OCI-LY7 (cell line): ENCODE measurements at regions not wholly inside any gene's neighbourhood (a gene's known extent, or its start where the extent isn't known, plus 50 kb on each side); places are given as distances from the start of the nearest gene placed in this dataset.

Experiments
- BruUV-seq: library from RNA; stranded (reverse); fragments of 400-500 nt; replicated peaks from 2 replicates; lab custom pipeline; 2021; lab: Mats Ljungman, UMichigan
- CTCF ChIA-PET: fragments of 300-600 bp; sonication (Branson Sonifier 250); formaldehyde crosslinking; loops from one replicate; lab custom pipeline; 2022; ENCODE audit warnings: antibody characterized with exemption; ENCODE audit not compliant: unreplicated experiment; lab: Charles Lee
- POLR2A ChIA-PET: fragments of 300-600 bp; sonication (Branson Sonifier 250); formaldehyde crosslinking; loops from one replicate; lab custom pipeline; 2022; ENCODE audit warnings: antibody characterized with exemption; lab: Charles Lee
- DNase-seq: peaks from one replicate; pipeline ENCODE4 v3.0.0-alpha.2; 2015; ENCODE audit warnings: low spot score
- H2AFZ ChIP-seq: fragments of 200-600 bp; sonication (generic), shearing (Covaris generic); 2 replicates; pipeline ENCODE4 v1.6.1; 2014; ENCODE audit warnings: mild to moderate bottlenecking, antibody characterized with exemption, low read length, moderate library complexity
- H3K27ac ChIP-seq: fragments of 200-600 bp; sonication (generic); 2 replicates; pipeline ENCODE4 v1.5.1; 2014; ENCODE audit warnings: mixed run types, low read depth, mild to moderate bottlenecking, moderate library complexity, low read length, inconsistent platforms; ENCODE audit not compliant: poor library complexity, severe bottlenecking
- H3K36me3 ChIP-seq: fragments of 200-600 bp; sonication (generic); 2 replicates; pipeline ENCODE4 v1.6.1; 2014; ENCODE audit warnings: mild to moderate bottlenecking, antibody characterized with exemption, low read length, moderate library complexity, mixed read lengths; ENCODE audit not compliant: insufficient read depth
- H3K4me1 ChIP-seq: fragments of 200-600 bp; sonication (generic); 2 replicates; pipeline ENCODE4 v1.5.1; 2014; ENCODE audit warnings: mild to moderate bottlenecking, low read length; ENCODE audit not compliant: insufficient read depth, poor library complexity, severe bottlenecking
- H3K4me2 ChIP-seq: fragments of 200-600 bp; sonication (generic); 2 replicates; pipeline ENCODE4 v1.6.1; 2014; ENCODE audit warnings: mild to moderate bottlenecking, low read length
- H3K4me3 ChIP-seq: fragments of 200-600 bp; sonication (generic); 2 replicates; pipeline ENCODE4 v1.5.1; 2014; ENCODE audit warnings: mild to moderate bottlenecking, low read depth, low read length; ENCODE audit not compliant: poor library complexity, severe bottlenecking
- H3K79me2 ChIP-seq: fragments of 200-600 bp; sonication (generic); 2 replicates; pipeline ENCODE4 v1.6.1; 2016; ENCODE audit warnings: low read depth, mild to moderate bottlenecking, low read length, moderate library complexity, mixed read lengths; ENCODE audit not compliant: insufficient read depth
- H3K9me2 ChIP-seq: fragments of 200-600 bp; sonication (generic); 2 replicates; pipeline ENCODE4 v1.6.1; 2016; ENCODE audit warnings: mild to moderate bottlenecking, low read length, mixed read lengths; ENCODE audit not compliant: insufficient read depth
- H3K9me3 ChIP-seq: fragments of 200-600 bp; sonication (generic); 2 replicates; pipeline ENCODE4 v1.6.1; 2014; ENCODE audit warnings: mild to moderate bottlenecking, mixed run types, low read length, mixed read lengths
- H4K20me1 ChIP-seq: fragments of 200-600 bp; sonication (generic); 2 replicates; pipeline ENCODE4 v1.6.1; 2014; ENCODE audit warnings: mild to moderate bottlenecking, antibody characterized with exemption, low read length, moderate library complexity, mixed read lengths; ENCODE audit not compliant: insufficient read depth
- CTCF ChIP-seq: fragments of 200-600 bp; sonication (generic); conservative IDR thresholded peaks from 2 replicates; pipeline ENCODE4 v1.5.1; 2014; ENCODE audit warnings: mild to moderate bottlenecking, antibody characterized with exemption, low read length, moderate library complexity, mixed read lengths
- EZH2phosphoT487 ChIP-seq: fragments of 200-600 bp; sonication (generic); IDR thresholded peaks from 2 replicates; pipeline ENCODE4 v1.6.1; 2018; ENCODE audit warnings: low read depth, borderline replicate concordance, mild to moderate bottlenecking, mixed run types, antibody characterized with exemption, low read length, moderate library complexity, mixed read lengths
- intact Hi-C: fragments of 100-400 bp; cut with micrococcal nuclease; formaldehyde crosslinking; loops from one replicate; pipeline ENCODE4 v1.10.0; 2022; ENCODE audit not compliant: unreplicated experiment

DNA sequence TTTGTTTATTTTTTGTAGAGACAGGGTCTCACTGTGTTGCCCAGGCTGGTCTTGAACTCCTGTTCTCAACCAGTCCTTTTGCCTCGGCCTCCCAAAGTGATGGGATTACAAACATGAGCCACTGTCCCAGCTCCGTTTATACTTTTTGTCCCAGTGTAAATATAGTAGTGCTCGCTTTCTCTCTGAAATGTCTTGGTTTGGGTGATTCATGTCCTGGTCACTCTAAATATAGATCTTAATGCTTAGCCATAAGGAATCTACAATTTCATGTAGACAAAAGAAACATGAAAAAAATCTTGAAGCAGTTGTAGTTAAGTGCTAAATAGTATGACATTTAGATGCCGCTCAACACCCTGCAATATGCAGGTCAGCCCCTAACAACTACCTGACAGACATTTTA lies 126.9 kb downstream of the KATNIP start:
- BruUV-seq: no TSS peak
- Histone ChIP-seq H2AFZ (no peak overlapping the region), H3K36me3 (no peaks in the 10 kb centered on the region), H3K27ac (no peak overlapping the region), H3K4me3 (no peak overlapping the region), H3K4me1 (no peaks in the 10 kb centered on the region), H3K79me2 (no peaks in the 10 kb centered on the region), H3K4me2 (no peak overlapping the region), H3K9me3 (no peaks in the 10 kb centered on the region), H4K20me1 (no peaks in the 10 kb centered on the region), H3K9me2 (no peaks in the 10 kb centered on the region)
- POLR2A ChIA-PET: no interaction called here
- DNase-seq: no peak
- CTCF ChIA-PET: no interaction called here
- no peak for TF ChIP-seq EZH2phosphoT487
- TF ChIP-seq CTCF: no peak
- intact Hi-C loops: no loop called here

DNA sequence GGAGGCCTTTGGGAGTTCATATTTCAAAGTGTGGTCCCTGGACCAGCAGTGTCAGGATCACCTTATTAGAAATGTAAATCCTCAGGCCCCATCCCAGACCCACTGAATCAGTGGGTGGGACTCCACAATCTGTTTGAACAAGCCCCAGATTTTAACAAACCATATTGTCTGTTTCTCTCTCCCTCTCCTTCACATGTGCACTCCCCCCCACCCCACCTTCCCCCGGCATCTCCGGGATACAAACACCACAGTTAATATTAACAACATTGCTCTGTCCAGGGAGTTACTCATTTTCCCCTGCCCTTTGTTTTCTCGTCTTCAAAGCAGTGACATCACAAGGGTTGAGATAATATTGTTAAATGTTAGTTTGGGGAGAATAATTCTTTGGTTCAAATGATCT lies 127.3 kb downstream of the KATNIP start:
- POLR2A ChIA-PET: no interaction called here
- no peaks in the 10 kb centered on the region for H3K79me2 ChIP-seq

DNA sequence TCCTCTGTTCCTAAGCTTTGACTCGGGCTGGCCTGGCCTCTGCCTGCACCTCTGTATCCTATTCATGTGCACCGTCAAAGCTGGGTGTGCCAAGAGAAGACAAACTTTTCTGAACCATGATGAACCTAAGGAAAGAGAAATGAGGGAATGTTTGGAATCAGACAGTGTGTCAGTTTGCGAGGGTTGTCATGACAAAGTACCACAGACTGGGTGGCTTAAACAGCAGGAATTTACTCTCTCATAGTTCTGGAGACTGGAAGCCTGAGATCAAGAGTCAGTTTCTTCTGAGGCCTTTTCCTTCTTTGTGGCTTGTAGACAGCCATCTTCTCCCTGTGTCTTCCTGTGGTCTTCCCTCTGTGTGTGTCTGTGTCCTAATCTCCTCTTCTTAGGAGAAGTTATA lies 129.0 kb downstream of the KATNIP start:
- no peaks in the 10 kb centered on the region for H3K9me3 ChIP-seq
- H4K20me1 ChIP-seq: no peaks in the 10 kb centered on the region
- BruUV-seq: no TSS peak
- H3K4me3 ChIP-seq: no peak overlapping the region
- intact Hi-C loops: no loop called here
- H3K4me1 ChIP-seq: no peaks in the 10 kb centered on the region
- DNase-seq: no peak
- no peak overlapping the region for H2AFZ ChIP-seq
- TF ChIP-seq CTCF (no peak), EZH2phosphoT487 (no peak)
- no peak overlapping the region for H3K4me2 ChIP-seq
- no peak overlapping the region for H3K27ac ChIP-seq
- H3K36me3 ChIP-seq: no peaks in the 10 kb centered on the region
- no peaks in the 10 kb centered on the region for H3K79me2 ChIP-seq
- ChIA-PET CTCF (no interaction called here), POLR2A (no interaction called here)
- H3K9me2 ChIP-seq: no peaks in the 10 kb centered on the region

More for the DNA sequence above, 127.3 kb downstream of the KATNIP start:
- intact Hi-C loops: no loop called here
- Histone ChIP-seq H3K4me3 (no peak overlapping the region), H3K4me1 (no peaks in the 10 kb centered on the region), H3K9me2 (no peaks in the 10 kb centered on the region), H2AFZ (no peak overlapping the region), H4K20me1 (no peaks in the 10 kb centered on the region), H3K9me3 (no peaks in the 10 kb centered on the region), H3K36me3 (no peaks in the 10 kb centered on the region), H3K27ac (no peak overlapping the region), H3K4me2 (no peak overlapping the region)
- DNase-seq: no peak
- TF ChIP-seq EZH2phosphoT487: no peak
- no peak for TF ChIP-seq CTCF
- CTCF ChIA-PET: no interaction called here
- BruUV-seq: no TSS peak
